ENCODE measurements at regions not wholly inside any gene's neighbourhood (a gene's known extent, or its start where the extent isn't known, plus 50 kb on each side); places are given as distances from the start of the nearest gene placed in this dataset.

GRCh38 chr4:36508394-36508793 is 227.0 kb downstream of the DTHD1 start:
- TF ChIP-seq POLR2AphosphoS5 (IDR thresholded peaks at IDR 0.05) (no peak), REST (IDR thresholded peaks at IDR 0.05; ENCODE audit: borderline replicate concordance) (peak; percentile 75), EP300 (conservative IDR thresholded peaks at IDR 0.05; ENCODE audit: poor library complexity, severe bottlenecking) (peak; percentile 29)
- Histone ChIP-seq H3K27me3 (ENCODE audit: insufficient read depth, low read depth, low read length) (no peaks in the 10 kb centered on the region), H3K79me2 (replicated peaks; ENCODE audit: insufficient read depth, low read length) (no peaks in the 10 kb centered on the region), H3K9ac (ENCODE audit: low read length) (no peak overlapping the region), H3F3A (ENCODE audit: insufficient read depth, low read length, poor library complexity, severe bottlenecking) (no peaks in the 10 kb centered on the region), H3K9me2 (ENCODE audit: insufficient read depth, low read length) (no peaks in the 10 kb centered on the region), H3K36me3 (ENCODE audit: insufficient read depth, low read length) (no peaks in the 10 kb centered on the region), H3K4me2 (ENCODE audit: low read length) (peak overlapping the region; percentile 5), H4K20me1 (ENCODE audit: insufficient read depth) (no peaks in the 10 kb centered on the region), H3K4me3 (ENCODE audit: low read length) (peak overlapping the region; percentile 9), H2AFZ (ENCODE audit: low read depth, low read length) (peak overlapping the region; percentile 16), H3K9me3 (ENCODE audit: low read length) (no peaks in the 10 kb centered on the region), H3K27ac (ENCODE audit: low read length) (peak overlapping the region; percentile 39)

DNA sequence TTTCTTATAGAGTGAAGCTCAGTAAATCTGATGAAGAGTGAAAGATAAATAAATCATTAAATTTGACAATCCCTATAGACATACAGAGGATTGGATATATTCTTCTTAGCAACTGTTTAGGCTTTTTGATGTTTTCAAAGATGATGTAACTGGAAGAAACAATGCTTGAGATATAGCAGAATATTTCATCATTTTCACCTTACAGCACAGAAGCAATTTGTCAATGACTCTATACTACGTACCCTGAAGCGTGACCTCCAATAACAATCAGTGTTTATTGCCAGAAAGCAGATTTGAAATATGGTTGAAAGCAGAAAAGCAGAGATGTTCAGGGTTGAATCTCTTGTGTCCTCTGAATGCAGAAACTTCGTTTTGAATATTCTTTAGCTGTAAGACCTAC is 228.4 kb downstream of the DTHD1 start:
- Histone ChIP-seq H3K79me2 (replicated peaks; ENCODE audit: insufficient read depth, low read length) (no peaks in the 10 kb centered on the region), H3K36me3 (ENCODE audit: insufficient read depth, low read length) (no peaks in the 10 kb centered on the region), H4K20me1 (ENCODE audit: insufficient read depth) (no peaks in the 10 kb centered on the region), H3K4me2 (ENCODE audit: low read length) (no peak overlapping the region), H3K27ac (ENCODE audit: low read length) (no peak overlapping the region), H3K9ac (ENCODE audit: low read length) (no peak overlapping the region), H3K9me3 (ENCODE audit: low read length) (no peaks in the 10 kb centered on the region), H2AFZ (ENCODE audit: low read depth, low read length) (peak overlapping the region; percentile 17), H3K9me2 (ENCODE audit: insufficient read depth, low read length) (no peaks in the 10 kb centered on the region), H3K4me3 (ENCODE audit: low read length) (no peak overlapping the region), H3F3A (ENCODE audit: insufficient read depth, low read length, poor library complexity, severe bottlenecking) (no peaks in the 10 kb centered on the region), H3K27me3 (ENCODE audit: insufficient read depth, low read depth, low read length) (no peaks in the 10 kb centered on the region)
- TF ChIP-seq TAF1 (IDR thresholded peaks at IDR 0.05; ENCODE audit: low read depth), result no peak
- TF ChIP-seq REST (IDR thresholded peaks at IDR 0.05; ENCODE audit: borderline replicate concordance), result no peak

DNA sequence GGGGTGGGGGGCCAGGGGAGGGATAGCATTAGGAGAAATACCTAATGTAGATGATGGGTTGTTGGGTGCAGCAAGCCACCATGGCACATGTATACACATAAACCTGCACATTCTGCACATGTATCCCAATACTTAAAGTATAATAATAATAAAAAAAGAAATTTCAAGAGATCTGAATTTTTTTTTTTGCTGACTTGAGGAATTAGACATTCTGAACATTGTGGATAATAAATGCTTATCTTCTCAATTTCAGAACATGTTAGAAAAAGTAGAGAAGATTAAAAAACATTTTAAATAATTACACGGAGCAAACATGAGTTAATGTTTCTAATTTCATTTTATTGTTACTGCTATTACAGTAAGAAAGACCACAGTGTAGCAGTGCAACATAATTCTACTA is 230.4 kb downstream of the DTHD1 start:
- H4K20me1 ChIP-seq (ENCODE audit: insufficient read depth), result no peaks in the 10 kb centered on the region
- no peak overlapping the region for H3K9ac ChIP-seq (ENCODE audit: low read length)
- TF ChIP-seq MXI1 (conservative IDR thresholded peaks at IDR 0.05; ENCODE audit: poor library complexity, severe bottlenecking), result no peak
- no peak for TF ChIP-seq EZH2 (IDR thresholded peaks at IDR 0.05; ENCODE audit: borderline replicate concordance, insufficient read depth, low read length, poor library complexity, severe bottlenecking)
- TF ChIP-seq TAF1 (IDR thresholded peaks at IDR 0.05; ENCODE audit: low read depth), result no peak
- no peak for TF ChIP-seq REST (IDR thresholded peaks at IDR 0.05; ENCODE audit: borderline replicate concordance)
- no peak for TF ChIP-seq EP300 (conservative IDR thresholded peaks at IDR 0.05; ENCODE audit: poor library complexity, severe bottlenecking)
- no peak for TF ChIP-seq RAD21 (conservative IDR thresholded peaks at IDR 0.05)
- TF ChIP-seq, protein P1, sequence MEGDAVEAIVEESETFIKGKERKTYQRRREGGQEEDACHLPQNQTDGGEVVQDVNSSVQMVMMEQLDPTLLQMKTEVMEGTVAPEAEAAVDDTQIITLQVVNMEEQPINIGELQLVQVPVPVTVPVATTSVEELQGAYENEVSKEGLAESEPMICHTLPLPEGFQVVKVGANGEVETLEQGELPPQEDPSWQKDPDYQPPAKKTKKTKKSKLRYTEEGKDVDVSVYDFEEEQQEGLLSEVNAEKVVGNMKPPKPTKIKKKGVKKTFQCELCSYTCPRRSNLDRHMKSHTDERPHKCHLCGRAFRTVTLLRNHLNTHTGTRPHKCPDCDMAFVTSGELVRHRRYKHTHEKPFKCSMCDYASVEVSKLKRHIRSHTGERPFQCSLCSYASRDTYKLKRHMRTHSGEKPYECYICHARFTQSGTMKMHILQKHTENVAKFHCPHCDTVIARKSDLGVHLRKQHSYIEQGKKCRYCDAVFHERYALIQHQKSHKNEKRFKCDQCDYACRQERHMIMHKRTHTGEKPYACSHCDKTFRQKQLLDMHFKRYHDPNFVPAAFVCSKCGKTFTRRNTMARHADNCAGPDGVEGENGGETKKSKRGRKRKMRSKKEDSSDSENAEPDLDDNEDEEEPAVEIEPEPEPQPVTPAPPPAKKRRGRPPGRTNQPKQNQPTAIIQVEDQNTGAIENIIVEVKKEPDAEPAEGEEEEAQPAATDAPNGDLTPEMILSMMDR (IDR thresholded peaks at IDR 0.05; ENCODE audit: poor library complexity, severe bottlenecking), result no peak
- TF ChIP-seq SMC3 (conservative IDR thresholded peaks at IDR 0.05; ENCODE audit: poor library complexity), result no peak
- no peak for TF ChIP-seq POLR2AphosphoS5 (IDR thresholded peaks at IDR 0.05)
- no peak overlapping the region for H3K4me2 ChIP-seq (ENCODE audit: low read length)
- no peaks in the 10 kb centered on the region for H3K9me3 ChIP-seq (ENCODE audit: low read length)
- H3K27ac ChIP-seq (ENCODE audit: low read length), result no peak overlapping the region
- H2AFZ ChIP-seq (ENCODE audit: low read depth, low read length), result no peak overlapping the region
- no peaks in the 10 kb centered on the region for H3K79me2 ChIP-seq (replicated peaks; ENCODE audit: insufficient read depth, low read length)
- no peaks in the 10 kb centered on the region for H3K9me2 ChIP-seq (ENCODE audit: insufficient read depth, low read length)
- no peaks in the 10 kb centered on the region for H3F3A ChIP-seq (ENCODE audit: insufficient read depth, low read length, poor library complexity, severe bottlenecking)
- no peaks in the 10 kb centered on the region for H3K36me3 ChIP-seq (ENCODE audit: insufficient read depth, low read length)
- no peaks in the 10 kb centered on the region for H3K27me3 ChIP-seq (ENCODE audit: insufficient read depth, low read depth, low read length)
- no peak overlapping the region for H3K4me3 ChIP-seq (ENCODE audit: low read length)

Measured in neural cell (in vitro differentiated cells).